ENCODE measurements at regions not wholly inside any gene's neighbourhood (a gene's known extent, or its start where the extent isn't known, plus 50 kb on each side); places are given as distances from the start of the nearest gene placed in this dataset.

GRCh38 chr18:46412916-46413315 lies 244.1 kb downstream of the LOXHD1 start:
- Histone ChIP-seq H3K79me2 (ENCODE audit: control insufficient read depth, insufficient read depth, low read length) (no peaks in the 10 kb centered on the region), H3K4me3 (replicated peaks in 1 of 3; ENCODE audit: insufficient read depth in 1 of 3, low read depth in 1 of 3, low read length in 3 of 3) (no peak overlapping the region), H2AFZ (ENCODE audit: low read depth, low read length) (no peak overlapping the region), H3K4me1 (ENCODE audit: control insufficient read depth, extremely low read depth, insufficient read depth, low read length) (no peaks in the 10 kb centered on the region), H3K27ac (ENCODE audit: insufficient read depth, low read depth, low read length) (no peak overlapping the region), H3K4me2 (ENCODE audit: insufficient read depth, low read length) (no peak overlapping the region), H3K9me1 (replicated peaks; ENCODE audit: control insufficient read depth, extremely low read depth, insufficient read depth, low read length) (no peaks in the 10 kb centered on the region), H3K9ac (replicated peaks; ENCODE audit: extremely low read depth, insufficient read depth, low read length) (no peak overlapping the region), H3K9me3 (replicated peaks; ENCODE audit: control insufficient read depth, insufficient read depth, low read length) (no peaks in the 10 kb centered on the region), H3K27me3 (ENCODE audit: control insufficient read depth in 2 of 2, insufficient read depth in 2 of 2, low read length in 2 of 2) (no peaks in the 10 kb centered on the region), H3K36me3 (ENCODE audit: control insufficient read depth in 2 of 2, extremely low read depth in 1 of 2, insufficient read depth in 2 of 2, low read length in 2 of 2) (no peaks in the 10 kb centered on the region), H4K20me1 (replicated peaks; ENCODE audit: control insufficient read depth, extremely low read depth, insufficient read depth, low read length) (no peaks in the 10 kb centered on the region)
- ChIA-PET POLR2A (no interaction called here), CTCF (no interaction called here)
- DNase-seq (ENCODE audit: low read depth, low spot score) (no peak), FAIRE-seq (no peak)
- TF ChIP-seq EZH2 (IDR thresholded peaks at IDR 0.05; ENCODE audit: borderline replicate concordance, low read depth, low read length, severe bottlenecking) (no peak), MYC (IDR thresholded peaks at IDR 0.05; ENCODE audit: low read depth, low read length) (no peak), FOS (IDR thresholded peaks at IDR 0.05; ENCODE audit: borderline replicate concordance, insufficient read depth, low read length) (no peak), CTCF (IDR thresholded peaks at IDR 0.05; ENCODE audit: extremely low read depth in 1 of 2, insufficient read depth in 1 of 2, low read depth in 1 of 2, low read length in 2 of 2) (no peak), JUN (IDR thresholded peaks at IDR 0.05; ENCODE audit: borderline replicate concordance, insufficient read depth, insufficient read length, low read depth) (no peak)
- dilution Hi-C loops (cut with MboI; ENCODE audit: extremely low pct_ligation_motif_present, low sequenced_read_pairs): no loop called here
- BruUV-seq (replicated peaks): no TSS peak
- intact Hi-C loops (cut with micrococcal nuclease): no loop called here

- CTCF ChIA-PET: no interaction called here
- Histone ChIP-seq H3K27ac (ENCODE audit: insufficient read depth, low read depth, low read length) (no peak overlapping the region), H3K9me3 (replicated peaks; ENCODE audit: control insufficient read depth, insufficient read depth, low read length) (no peaks in the 10 kb centered on the region), H3K4me2 (ENCODE audit: insufficient read depth, low read length) (no peak overlapping the region), H3K79me2 (ENCODE audit: control insufficient read depth, insufficient read depth, low read length) (no peaks in the 10 kb centered on the region), H4K20me1 (replicated peaks; ENCODE audit: control insufficient read depth, extremely low read depth, insufficient read depth, low read length) (no peaks in the 10 kb centered on the region), H3K36me3 (ENCODE audit: control insufficient read depth in 2 of 2, extremely low read depth in 1 of 2, insufficient read depth in 2 of 2, low read length in 2 of 2) (no peaks in the 10 kb centered on the region), H2AFZ (ENCODE audit: low read depth, low read length) (no peak overlapping the region), H3K4me1 (ENCODE audit: control insufficient read depth, extremely low read depth, insufficient read depth, low read length) (no peaks in the 10 kb centered on the region), H3K9me1 (replicated peaks; ENCODE audit: control insufficient read depth, extremely low read depth, insufficient read depth, low read length) (no peaks in the 10 kb centered on the region), H3K9ac (replicated peaks; ENCODE audit: extremely low read depth, insufficient read depth, low read length) (no peak overlapping the region), H3K4me3 (replicated peaks in 1 of 3; ENCODE audit: insufficient read depth in 1 of 3, low read depth in 1 of 3, low read length in 3 of 3) (no peak overlapping the region), H3K27me3 (ENCODE audit: control insufficient read depth in 2 of 2, insufficient read depth in 2 of 2, low read length in 2 of 2) (no peaks in the 10 kb centered on the region)
- POLR2A ChIA-PET: no interaction called here
- intact Hi-C loops (cut with micrococcal nuclease) (no loop called here), dilution Hi-C loops (cut with MboI; ENCODE audit: extremely low pct_ligation_motif_present, low sequenced_read_pairs) (no loop called here)
- TF ChIP-seq MAX (IDR thresholded peaks at IDR 0.05; ENCODE audit: insufficient read depth, insufficient read length): no peak
- TF ChIP-seq EZH2 (IDR thresholded peaks at IDR 0.05; ENCODE audit: borderline replicate concordance, low read depth, low read length, severe bottlenecking): no peak
- TF ChIP-seq POLR2AphosphoS5 (IDR thresholded peaks at IDR 0.05; ENCODE audit: insufficient read depth, low read depth, low read length): no peak
- no peak for TF ChIP-seq FOS (IDR thresholded peaks at IDR 0.05; ENCODE audit: borderline replicate concordance, insufficient read depth, low read length)
- TF ChIP-seq MYC (IDR thresholded peaks at IDR 0.05; ENCODE audit: low read depth, low read length): no peak
- no peak for TF ChIP-seq CTCF (IDR thresholded peaks at IDR 0.05; ENCODE audit: extremely low read depth in 1 of 2, insufficient read depth in 1 of 2, low read depth in 1 of 2, low read length in 2 of 2)
- TF ChIP-seq JUN (IDR thresholded peaks at IDR 0.05; ENCODE audit: borderline replicate concordance, insufficient read depth, insufficient read length, low read depth): no peak
- no peak for FAIRE-seq
- no TSS peak for BruUV-seq (replicated peaks)
- DNase-seq (ENCODE audit: low read depth, low spot score): no peak
Observed at GRCh38 chr18:46413684-46414083, 243.3 kb downstream of the LOXHD1 start.
